ENCODE measurements at regions not wholly inside any gene's neighbourhood (a gene's known extent, or its start where the extent isn't known, plus 50 kb on each side); places are given as distances from the start of the nearest gene placed in this dataset.

GRCh38 chr10:128945398-128945797 lies 521.6 kb upstream of the MGMT start:
- no peak for DNase-seq
- 83 to 87% methylated on average over 7 of the region's 7 CpGs for WGBS, 2 donors
- Histone ChIP-seq H3K9me3 (no peaks in the 10 kb centered on the region), H3K27ac (no peak overlapping the region), H3K36me3 (no peaks in the 10 kb centered on the region), H3K4me3 (no peak overlapping the region), H3K27me3 (no peaks in the 10 kb centered on the region), H3K4me1 (no peaks in the 10 kb centered on the region)
- TF ChIP-seq, protein P1, sequence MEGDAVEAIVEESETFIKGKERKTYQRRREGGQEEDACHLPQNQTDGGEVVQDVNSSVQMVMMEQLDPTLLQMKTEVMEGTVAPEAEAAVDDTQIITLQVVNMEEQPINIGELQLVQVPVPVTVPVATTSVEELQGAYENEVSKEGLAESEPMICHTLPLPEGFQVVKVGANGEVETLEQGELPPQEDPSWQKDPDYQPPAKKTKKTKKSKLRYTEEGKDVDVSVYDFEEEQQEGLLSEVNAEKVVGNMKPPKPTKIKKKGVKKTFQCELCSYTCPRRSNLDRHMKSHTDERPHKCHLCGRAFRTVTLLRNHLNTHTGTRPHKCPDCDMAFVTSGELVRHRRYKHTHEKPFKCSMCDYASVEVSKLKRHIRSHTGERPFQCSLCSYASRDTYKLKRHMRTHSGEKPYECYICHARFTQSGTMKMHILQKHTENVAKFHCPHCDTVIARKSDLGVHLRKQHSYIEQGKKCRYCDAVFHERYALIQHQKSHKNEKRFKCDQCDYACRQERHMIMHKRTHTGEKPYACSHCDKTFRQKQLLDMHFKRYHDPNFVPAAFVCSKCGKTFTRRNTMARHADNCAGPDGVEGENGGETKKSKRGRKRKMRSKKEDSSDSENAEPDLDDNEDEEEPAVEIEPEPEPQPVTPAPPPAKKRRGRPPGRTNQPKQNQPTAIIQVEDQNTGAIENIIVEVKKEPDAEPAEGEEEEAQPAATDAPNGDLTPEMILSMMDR (IDR thresholded peaks at IDR 0.05): no peak
- TF ChIP-seq POLR2A (IDR thresholded peaks at IDR 0.05): no peak
- no peak for TF ChIP-seq EP300 (IDR thresholded peaks at IDR 0.05)
- TF ChIP-seq POLR2AphosphoS5 (IDR thresholded peaks at IDR 0.05): no peak
- intact Hi-C loops (cut with DNase I): no loop called here

DNA sequence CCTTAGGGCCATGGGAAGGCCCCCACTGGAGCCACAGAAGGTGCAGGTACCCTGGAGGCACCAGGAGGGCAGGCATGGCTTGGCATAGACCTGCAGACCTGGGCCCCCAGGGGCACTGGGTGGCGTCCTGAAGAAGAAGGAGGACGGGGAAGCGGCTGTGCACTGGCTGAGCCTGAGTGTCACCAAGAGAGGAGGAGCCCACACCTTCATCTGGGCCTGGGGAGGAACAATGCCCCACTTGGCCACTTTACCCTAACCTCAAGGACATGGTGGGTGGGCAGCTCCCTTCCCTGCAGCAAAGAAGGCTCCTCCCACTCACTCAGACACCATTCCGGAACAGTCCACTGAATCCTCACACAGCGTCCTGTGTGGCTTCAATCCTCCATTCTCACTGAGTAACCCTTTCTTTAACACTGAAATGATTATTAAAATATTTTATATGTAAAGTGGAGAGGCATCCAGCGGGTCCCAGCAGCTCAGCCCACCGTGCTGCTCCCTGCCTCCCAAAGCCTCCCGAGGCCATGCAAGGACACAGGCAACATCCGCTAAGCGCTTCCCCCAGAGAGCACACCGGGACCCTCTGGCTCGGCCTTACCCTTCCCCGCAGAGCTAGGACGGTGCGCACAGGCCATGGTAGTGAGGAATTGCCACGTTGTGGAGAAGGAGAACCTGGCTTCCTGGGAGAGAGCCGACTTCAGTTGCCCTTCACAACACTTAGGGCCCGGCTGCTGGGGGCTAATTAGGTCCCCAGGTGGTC lies 516.7 kb upstream of the MGMT start:
- WGBS, 2 donors: 88 to 89% methylated on average over 18 of the region's 18 CpGs
- H3K4me3 ChIP-seq: no peak overlapping the region
- intact Hi-C loops (cut with DNase I): no loop called here
- H3K27ac ChIP-seq: no peak overlapping the region
- no peaks in the 10 kb centered on the region for H3K4me1 ChIP-seq
- TF ChIP-seq POLR2AphosphoS5 (IDR thresholded peaks at IDR 0.05) (no peak), EP300 (IDR thresholded peaks at IDR 0.05) (no peak), POLR2A (IDR thresholded peaks at IDR 0.05) (no peak)
- TF ChIP-seq, protein P1 (IDR thresholded peaks at IDR 0.05): no peak
- no peaks in the 10 kb centered on the region for H3K27me3 ChIP-seq
- DNase-seq: peak; percentile 47
- H3K9me3 ChIP-seq: no peaks in the 10 kb centered on the region
- no peaks in the 10 kb centered on the region for H3K36me3 ChIP-seq

- H3K27me3 ChIP-seq: no peaks in the 10 kb centered on the region
- intact Hi-C loops (cut with DNase I): no loop called here
- TF ChIP-seq POLR2A (IDR thresholded peaks at IDR 0.05) (no peak), POLR2AphosphoS5 (IDR thresholded peaks at IDR 0.05) (no peak), EP300 (IDR thresholded peaks at IDR 0.05) (no peak)
- TF ChIP-seq, protein P1 (IDR thresholded peaks at IDR 0.05): no peak
- no peak overlapping the region for H3K27ac ChIP-seq
- no peaks in the 10 kb centered on the region for H3K9me3 ChIP-seq
- H3K4me3 ChIP-seq: no peak overlapping the region
- no peaks in the 10 kb centered on the region for H3K4me1 ChIP-seq
- WGBS, 2 donors: 70 to 80% methylated on average over 4 of the region's 4 CpGs
- no peak for DNase-seq
- H3K36me3 ChIP-seq: no peaks in the 10 kb centered on the region
Measured at GRCh38 chr10:128950916-128951275, 516.1 kb upstream of the MGMT start.

DNA sequence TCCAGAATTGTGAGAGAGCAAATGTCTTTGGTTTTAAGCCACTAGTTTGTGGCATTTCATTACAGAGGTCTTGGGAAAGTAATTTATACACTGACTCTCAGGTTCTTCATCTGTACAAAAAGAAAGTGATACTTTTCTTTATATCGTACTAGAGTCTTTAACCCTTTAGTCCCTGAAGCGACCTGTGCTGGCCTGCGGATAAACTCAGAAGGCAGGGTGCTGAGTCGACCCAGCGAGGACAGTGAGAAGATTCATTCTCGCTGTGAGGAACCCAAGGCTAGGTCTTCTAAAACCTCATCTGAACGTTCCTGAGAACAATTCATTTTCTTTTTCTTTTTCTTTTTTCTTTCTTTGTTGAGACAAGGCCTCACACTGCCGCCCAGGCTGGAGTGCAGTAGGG lies 514.2 kb upstream of the MGMT start:
- Histone ChIP-seq H3K36me3 (no peaks in the 10 kb centered on the region), H3K9me3 (no peaks in the 10 kb centered on the region), H3K4me3 (no peak overlapping the region), H3K27ac (no peak overlapping the region), H3K27me3 (no peaks in the 10 kb centered on the region), H3K4me1 (no peaks in the 10 kb centered on the region)
- TF ChIP-seq POLR2AphosphoS5 (IDR thresholded peaks at IDR 0.05): no peak
- TF ChIP-seq, protein P1 (IDR thresholded peaks at IDR 0.05): no peak
- TF ChIP-seq EP300 (IDR thresholded peaks at IDR 0.05): no peak
- TF ChIP-seq POLR2A (IDR thresholded peaks at IDR 0.05): no peak
- WGBS, 2 donors: 80 to 92% methylated on average over 8 of the region's 8 CpGs
- intact Hi-C loops (cut with DNase I): no loop called here
- DNase-seq: no peak

DNA sequence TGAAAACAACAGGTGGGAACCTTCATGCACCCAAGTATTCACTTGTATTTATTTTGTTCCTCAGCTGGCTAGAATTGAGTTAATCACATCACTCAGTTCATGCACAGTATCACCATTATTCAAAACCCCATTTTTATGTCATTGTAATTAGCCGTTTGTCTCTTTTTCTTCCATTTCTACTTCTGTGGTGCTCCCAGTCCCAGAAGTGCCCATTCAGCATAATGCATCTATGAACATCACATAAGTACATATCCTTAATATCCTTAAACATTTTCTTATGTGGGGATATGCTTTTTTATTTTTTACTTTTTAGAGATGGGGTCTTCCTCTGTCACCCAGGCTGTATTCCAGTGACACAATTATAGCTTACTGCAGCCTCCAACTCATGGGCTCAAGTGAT lies 510.9 kb upstream of the MGMT start:
- no peak overlapping the region for H3K4me3 ChIP-seq
- TF ChIP-seq POLR2A (IDR thresholded peaks at IDR 0.05): no peak
- no peak for TF ChIP-seq POLR2AphosphoS5 (IDR thresholded peaks at IDR 0.05)
- TF ChIP-seq, protein P1 (IDR thresholded peaks at IDR 0.05): no peak
- no peak for TF ChIP-seq EP300 (IDR thresholded peaks at IDR 0.05)
- 80% methylated on average over 1 of the region's 1 CpG for WGBS, 2 donors
- no peaks in the 10 kb centered on the region for H3K4me1 ChIP-seq
- H3K9me3 ChIP-seq: no peaks in the 10 kb centered on the region
- no peaks in the 10 kb centered on the region for H3K36me3 ChIP-seq
- DNase-seq: no peak
- intact Hi-C loops (cut with DNase I): no loop called here
- no peaks in the 10 kb centered on the region for H3K27me3 ChIP-seq
- H3K27ac ChIP-seq: no peak overlapping the region

Data from sigmoid colon (tissue), 6 donors.